ENCODE measurements at regions not wholly inside any gene's neighbourhood (a gene's known extent, or its start where the extent isn't known, plus 50 kb on each side); places are given as distances from the start of the nearest gene placed in this dataset.
"Not testable (repeated sequence)": the region's sequence is repeated elsewhere in the genome, so short reads cannot be mapped to it uniquely, and the experiment has no call there.

DNA sequence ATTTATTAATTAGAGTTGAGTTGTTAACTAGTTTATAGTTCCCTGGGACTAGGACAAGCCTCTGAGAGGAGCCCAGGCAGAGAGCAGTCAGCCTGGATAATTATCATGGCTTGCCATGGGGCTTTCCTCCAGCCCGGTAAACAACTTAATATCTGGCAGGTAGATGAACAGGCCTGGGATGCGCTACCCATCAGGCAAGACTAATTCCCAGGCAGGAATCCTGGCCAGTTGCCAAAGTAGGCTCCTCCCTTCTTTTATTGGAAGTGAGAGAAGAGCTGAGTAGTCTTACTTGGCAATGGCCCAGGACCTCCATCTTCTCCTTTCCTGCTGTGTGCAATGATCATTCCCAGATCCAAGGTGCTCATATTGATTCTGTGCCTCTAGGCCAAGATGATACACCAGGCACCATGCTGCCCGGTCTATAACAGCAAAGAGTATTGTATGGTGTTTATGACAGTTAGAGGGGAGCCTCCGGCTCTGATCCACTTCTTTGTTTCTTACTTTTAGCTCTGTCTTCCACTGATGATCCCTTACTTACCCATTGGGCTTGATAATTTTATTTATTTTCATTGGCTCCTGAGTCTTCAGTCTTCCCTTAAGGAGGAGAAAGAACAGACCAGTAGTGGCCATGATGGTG lies 408.7 kb downstream of the REEP3 start:
- DNase-seq = no peak

DNA sequence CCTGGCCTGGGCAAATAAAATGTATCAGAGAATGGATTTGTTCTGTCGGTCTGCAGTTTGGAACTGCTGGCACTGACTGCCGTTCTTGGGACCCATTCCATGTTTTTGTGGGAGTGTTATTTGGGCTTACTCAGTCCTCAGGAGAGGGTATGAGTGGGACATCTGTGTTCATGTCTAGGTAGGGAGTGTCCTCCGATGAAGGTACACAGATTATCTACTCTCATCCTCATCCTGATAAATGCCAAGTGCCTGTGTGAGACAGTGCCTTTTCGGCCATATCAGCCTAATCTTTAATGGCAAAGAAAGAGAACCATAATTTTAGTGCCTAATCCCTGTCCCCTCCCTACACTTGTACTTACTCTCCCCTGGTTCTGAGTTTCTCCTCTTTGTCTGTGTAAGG lies 409.4 kb downstream of the REEP3 start:
- no peak for DNase-seq

DNA sequence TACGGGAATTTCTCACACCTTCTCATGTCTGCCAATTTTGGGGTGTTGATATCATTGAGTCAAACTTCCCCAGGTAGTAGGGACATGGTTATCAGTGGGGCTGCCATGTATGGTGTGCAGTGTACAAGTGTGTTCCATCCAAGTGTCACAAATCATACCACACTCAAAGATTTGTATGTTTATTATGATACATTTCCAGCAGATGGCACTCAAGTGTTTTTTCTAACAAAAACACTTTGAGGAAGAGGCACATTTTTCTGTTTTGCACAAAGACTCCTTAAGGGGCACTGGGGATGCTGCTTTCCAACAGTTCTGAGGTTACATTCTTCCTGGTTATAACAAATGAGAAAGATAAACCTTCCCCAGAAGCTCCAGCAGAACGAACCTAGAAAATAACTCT lies 414.5 kb downstream of the REEP3 start:
- DNase-seq = no peak

DNA sequence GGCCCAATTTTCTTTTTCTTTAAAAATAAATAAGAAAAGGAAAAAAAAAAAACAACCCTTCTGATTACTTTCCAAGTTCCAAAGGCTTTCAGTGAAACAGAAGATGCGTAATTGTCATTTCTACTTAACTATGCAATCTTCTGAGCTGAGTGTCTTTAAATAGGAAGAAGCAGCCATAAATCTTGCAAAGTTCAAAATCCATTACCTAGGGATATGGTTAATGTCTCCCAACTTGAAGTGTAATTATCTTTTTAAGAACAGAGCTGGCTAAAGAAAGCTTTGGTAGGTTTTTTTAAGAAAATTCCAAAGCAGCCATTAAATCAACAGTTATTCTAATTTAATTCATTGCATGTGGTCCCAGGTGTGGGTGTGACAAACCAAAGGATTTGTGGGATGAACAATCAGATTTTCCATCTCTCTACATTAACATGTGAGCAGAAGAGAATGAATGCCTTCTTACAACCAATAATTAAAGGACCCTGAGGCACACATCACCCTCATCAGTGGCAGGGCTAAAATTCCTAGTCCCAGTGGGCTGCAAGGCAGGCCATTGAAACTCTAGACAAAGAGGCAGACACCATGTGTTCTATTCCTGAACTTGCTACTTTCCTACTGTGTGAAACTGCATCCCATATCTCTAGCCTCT lies 419.2 kb downstream of the REEP3 start:
- no peak for DNase-seq

DNA sequence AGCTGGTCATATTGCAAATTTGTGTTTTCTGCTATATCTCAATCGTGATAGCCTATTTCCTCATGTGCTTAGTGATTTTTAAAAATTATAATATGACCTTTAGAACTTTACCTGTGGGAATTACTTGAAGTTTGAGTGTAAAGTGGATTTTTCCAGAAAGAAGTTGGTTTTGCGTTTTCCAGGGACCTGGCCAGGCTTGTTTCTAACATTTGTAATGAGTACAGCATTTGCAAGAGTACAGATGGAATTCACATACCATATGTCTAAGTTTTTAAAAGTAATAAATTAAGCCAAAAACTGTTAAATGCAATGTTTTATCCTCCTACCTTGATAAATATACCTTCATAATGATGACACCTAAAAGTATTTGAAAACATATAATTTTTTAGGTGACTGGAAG lies 443.2 kb downstream of the REEP3 start:
- no peak for DNase-seq

DNA sequence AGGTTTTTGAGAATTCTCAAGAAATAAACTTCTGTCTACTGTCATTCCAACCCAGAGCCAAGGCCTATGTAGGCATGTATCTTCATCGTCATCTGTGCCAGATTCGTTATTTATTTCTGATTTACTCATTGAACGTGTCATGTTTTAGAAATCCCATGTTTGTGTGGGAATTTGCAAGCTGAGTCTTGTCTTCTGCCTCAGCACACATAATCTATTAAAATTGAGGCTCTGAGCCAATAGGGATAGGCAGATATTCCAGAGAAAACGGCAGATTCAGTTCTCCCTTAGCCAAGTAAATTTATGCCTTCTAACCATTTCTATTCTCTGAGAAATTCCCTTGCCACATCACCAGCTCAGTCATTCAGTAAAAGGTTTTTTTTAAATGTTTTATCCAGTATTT lies 444.6 kb downstream of the REEP3 start:
- no peak for DNase-seq

DNA sequence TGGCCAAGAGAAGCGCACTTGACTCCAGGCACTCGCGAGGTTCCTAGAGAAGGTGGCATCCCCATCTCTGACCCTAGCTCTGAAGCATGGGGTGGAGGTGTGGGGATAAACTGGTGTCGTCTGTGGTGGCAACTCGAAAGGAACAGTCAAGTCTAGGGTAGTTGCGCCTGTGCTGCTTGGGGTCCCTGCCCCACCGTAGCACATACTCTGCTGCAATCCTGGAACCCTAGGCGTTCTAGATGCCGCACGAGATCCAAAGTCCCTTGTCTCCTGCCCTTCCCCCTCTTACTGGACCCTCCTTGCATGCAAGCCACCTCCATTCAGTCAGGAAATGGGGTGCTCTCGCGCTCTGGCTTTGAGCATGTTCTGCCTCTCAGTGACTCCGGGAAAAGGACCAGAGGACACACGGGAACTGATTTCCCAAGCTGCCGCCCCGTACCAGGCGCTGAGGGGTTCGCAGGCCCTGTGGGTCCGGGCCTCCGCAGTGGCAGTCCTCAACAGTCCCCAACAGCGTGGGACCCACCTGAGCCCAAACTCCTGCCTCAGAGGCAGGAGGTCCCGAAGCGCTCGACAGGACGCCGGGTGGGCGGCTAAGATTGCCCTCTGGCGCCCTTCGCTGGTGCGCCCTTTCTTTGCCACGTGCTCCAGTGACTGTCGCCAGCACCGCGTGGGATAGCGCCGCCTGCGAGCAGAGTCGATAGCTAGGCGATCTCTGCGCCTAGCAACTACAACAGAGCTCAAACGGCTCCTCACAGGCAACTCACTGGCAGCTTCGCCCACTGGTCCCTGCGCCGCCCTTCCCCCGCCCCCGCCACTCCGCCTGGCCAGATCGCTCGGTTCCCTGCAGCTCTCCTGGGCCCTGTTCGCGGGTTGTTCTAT lies 452.0 kb downstream of the REEP3 start:
- DNase-seq = no peak

DNA sequence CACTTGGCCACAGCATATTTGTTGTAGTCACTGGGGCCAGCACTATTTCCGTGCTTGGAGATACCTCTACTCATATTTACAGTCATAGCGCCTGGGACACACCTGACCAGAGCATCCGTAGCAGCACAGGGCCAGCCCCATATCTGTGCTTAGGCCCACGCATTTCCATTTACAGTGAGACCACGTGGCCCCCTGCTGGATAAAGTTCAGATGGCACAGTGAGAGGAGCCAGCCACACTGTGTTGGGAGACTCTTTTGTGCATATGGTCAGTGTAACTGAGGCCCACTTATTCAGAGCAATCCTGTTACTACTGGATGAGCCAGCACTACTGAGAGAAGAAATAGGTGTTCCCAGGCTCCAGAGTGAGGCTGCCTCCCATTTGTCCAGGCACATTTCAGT lies 455.3 kb downstream of the REEP3 start:
- peak; percentile 12 for DNase-seq

DNA sequence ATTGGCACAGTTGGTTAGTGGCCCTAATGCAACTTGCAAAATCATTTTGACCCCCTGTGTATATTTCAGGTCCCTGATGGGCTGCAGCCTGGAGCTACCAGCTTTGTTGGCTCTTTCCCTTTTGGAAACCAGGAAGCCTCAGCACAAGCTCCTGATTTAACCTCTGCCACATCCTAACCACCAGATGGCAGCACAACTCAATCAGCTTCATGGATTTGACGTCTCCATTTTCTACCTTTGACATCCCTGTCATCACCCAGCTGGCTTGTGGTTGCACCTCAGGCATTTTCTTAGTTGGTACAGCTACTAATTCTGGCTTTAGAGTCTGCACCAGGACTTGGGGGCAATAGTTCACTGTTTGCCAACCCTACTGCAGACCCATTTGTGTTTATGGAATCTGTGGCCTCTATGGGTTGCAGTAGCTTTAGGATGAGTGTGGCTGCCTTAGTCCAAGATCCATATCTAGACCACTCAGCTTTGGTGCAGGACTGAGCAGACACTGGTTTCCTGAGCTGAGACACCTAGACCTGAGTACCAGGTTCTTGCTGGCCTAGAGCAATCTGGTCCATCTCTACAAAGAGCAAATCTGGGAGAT lies 456.2 kb downstream of the REEP3 start:
- no peak for DNase-seq

DNA sequence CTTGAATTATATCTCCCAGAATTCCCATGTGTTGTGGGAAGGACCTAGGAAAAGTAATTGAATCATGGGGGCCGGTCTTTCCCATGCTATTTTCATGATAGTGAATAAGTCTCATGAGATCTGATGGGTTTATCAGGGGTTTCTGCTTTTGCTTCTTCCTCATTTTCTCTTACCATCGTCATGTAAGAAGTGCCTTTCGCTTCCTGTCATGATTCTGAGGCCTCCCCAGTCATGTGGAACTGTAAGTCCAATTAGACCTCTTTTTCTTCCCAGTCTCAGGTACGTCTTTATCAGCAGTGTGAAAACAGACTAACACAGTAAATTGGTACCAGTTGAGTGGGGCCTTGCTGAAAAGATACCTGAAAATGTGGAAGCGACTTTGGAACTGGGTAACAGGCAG lies 459.7 kb downstream of the REEP3 start:
- DNase-seq = not testable (repeated sequence)

DNA sequence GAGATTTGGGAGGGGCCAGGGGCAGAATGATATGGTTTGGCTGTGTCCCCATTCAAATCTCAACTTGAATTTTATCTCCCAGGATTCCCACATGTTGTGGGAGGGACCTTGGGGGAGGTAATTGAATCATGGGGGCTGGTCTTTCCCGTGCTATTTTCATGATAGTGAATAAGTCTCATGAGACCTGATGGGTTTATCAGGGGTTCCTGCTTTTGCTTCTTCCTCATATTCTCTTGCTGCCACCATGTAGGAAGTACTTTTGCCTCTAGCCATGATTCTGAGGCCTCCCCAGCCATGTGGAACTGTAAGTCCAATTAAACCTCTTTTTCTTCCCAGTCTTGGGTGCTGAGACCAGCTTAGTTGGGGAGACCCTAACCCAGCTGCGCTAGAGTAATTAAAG lies 462.9 kb downstream of the REEP3 start:
- DNase-seq = not testable (repeated sequence)

DNA sequence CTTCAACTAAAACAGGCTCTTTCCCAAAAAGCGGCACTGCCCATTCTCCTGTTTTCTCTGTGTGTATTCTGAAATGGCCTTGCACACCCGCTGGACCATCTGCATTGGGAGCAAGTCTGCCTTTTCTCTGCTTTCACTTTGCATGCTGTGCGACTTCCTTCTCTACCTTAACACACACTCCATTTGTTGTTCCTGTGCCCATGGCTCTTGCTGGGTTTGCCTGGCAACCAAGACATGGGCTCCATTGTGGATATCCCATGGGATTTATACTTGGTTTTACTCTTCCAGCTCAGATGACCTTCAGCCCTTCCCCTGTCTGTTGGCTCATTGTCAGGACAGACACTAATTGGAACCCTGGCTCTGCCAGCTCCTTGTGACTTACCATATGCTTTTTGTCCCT lies 465.3 kb downstream of the REEP3 start:
- DNase-seq = no peak

DNA sequence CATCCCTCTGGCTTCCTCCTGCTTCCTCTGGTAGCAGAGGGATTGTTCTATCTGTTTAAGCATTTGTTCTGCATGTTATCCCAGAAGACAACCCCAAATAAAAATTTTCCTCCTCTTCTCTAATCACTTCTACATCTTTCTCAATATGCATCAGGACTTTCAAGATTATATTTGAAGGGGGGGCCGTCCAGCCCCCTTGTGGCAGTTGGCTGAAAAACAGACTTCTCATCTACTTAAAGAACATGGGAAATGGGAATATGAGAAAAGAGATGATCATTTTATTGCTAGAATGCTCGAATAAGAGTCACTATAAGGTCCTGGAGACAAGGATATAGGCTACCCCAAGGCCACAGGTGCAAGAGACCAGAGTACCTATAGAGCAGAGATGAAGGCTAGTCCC lies 466.0 kb downstream of the REEP3 start:
- no peak for DNase-seq

DNA sequence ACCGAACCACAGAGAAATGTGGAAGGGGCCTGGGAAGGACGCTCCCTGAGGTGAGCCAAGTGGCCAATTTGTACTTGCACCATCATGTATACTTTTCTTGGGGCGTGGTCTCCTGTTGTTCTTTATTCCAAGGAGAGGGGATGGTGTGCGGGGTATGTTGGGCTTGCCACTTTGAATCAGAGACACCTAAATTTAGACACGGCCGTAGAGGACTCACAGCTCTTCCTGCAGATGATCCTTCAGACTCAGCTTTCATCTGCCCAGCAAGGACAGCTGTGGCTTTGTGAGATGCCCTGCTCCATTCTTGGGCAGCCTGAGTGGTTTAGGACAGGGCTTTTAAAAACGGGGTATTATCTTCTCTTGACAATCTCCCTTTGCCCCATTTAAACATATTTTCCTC lies 473.2 kb downstream of the REEP3 start:
- no peak for DNase-seq

DNA sequence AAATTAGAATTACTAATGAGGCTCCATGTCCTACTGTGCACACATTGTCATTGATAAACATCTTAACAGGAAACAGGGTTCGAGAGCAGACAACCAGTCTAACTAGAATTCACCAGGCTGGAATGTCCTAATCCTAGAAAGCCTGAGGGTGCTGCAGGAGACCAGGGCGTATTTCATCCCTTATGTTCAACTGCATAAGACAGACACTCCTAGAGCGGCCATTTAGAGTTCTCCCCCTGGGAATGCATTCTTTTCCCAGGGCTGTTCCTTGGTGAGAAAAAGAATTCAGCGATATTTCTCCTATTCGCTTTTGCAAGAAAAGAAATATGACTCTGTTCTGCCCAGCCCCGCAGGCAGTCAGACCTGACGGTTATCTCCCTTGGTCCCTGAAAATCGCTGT lies 486.0 kb downstream of the REEP3 start:
- no peak for DNase-seq

DNA sequence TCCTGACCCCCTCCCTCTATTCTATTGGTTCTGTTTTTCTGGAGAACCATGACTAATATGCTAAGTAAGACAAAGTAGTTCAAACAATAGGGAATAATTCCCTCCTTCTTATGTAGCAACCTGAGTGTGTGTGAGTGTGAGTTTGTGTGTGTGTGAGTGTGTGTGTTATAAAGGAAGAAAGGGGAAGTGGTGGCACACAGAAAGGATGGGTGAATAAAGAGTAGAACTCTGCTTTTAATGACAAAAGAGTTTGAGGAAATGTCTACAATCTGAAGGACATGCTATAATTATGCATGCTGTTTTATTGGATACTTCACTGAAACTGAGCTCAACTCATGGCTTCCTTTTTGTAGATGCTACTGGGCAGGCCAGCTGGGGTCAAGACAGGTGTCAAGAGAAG lies 489.5 kb downstream of the REEP3 start:
- DNase-seq = no peak

DNA sequence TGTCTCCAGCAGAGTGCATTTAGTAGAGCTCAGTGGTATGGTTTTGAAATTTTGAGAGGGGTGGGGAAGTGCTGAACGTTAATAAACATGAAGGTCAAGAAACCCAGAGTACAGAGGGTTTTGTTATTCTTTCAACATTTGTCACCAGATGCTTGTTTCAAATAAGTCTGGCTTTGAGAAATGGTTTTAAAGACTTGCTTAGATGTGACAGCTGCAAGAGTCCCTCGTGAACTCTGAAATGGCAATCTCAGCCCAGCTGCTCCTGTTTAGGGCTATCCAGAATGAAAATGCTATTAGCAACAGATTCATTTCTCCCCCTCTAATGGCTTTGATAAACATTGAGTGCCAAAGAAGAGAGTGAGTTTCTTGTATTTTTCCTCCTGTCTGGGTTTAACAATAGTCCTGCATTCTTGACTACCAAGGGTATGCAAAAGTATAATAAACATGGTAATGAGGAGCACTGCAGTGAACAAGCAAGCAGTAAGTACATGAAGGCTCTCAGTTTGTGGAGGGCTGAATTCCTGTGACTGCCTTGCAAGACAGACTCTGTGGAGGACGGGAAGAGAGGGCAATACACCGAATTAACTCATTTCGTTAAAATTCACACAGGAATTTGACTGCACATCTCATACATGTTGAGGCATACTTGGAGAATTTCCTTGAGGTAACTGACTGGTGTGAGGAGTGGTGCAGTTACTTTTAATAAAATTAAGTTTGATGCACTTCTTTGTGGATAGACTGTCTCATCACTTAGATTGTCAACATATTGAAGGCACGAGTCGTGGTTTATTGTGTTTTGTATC lies 490.9 kb downstream of the REEP3 start:
- DNase-seq = no peak

DNA sequence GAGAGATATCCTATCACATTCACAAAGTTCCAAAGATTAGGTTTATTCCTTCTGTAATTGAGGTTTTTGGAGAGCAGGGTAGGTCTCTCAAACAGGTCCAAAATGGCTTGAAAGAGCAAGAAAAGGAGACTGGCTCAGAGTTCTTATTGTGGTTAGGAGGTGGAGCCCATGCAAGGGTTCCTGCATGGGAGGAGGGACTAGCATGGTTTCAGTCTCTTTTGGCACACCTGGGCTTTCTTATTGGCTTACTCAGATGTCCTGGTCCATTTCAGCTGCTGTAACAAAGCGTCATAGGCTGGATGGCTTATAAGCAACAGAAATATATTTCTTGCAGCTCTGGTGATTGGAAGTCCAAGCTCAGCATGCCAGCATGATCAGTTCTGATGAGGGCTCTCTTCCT lies 493.1 kb downstream of the REEP3 start:
- no peak for DNase-seq

DNA sequence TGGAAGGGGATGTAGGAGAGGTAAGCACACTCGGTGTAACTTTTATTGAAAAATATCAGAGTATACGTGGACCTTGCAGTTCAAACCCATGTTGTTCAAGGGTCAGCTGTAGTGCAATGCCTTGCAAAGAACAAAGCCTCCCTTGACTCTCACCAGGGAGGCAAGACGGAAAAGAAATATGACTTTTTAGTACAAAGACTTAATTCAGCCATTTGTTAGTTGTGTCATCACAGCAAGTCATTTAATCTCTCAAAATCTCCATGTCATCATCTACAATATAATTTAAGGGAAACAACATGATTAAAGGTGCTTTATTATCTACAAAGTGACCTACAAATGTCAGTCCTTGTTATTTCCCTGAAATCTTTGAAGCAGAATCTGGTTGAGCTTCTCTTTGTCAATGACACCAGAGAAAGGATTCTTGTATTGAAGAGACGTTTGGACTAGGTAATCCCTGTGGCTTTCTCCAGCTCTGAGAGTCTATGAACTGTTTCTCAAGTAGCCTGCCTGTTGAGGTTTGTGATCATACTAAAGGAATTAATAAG lies 502.8 kb downstream of the REEP3 start:
- no peak for DNase-seq

DNA sequence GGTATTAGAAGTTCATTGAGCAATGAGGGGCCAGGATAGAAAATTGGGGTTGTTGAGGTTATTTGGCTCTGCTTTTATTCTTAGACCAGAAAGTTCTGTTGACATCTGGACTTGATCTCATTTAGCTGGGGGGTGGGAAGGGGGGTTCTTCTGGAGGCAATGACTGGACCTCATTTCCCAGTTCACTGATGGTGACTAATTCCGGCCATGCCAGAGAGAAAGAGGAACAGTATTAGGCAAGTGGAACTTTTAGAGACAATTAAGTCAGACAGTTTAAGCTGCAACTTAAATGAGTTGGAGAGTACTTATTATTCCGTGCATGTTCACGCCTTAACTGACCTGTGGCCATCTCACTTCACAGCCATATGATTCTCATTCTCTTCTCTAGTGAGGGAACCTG lies 512.5 kb downstream of the REEP3 start:
- no peak for DNase-seq

DNA sequence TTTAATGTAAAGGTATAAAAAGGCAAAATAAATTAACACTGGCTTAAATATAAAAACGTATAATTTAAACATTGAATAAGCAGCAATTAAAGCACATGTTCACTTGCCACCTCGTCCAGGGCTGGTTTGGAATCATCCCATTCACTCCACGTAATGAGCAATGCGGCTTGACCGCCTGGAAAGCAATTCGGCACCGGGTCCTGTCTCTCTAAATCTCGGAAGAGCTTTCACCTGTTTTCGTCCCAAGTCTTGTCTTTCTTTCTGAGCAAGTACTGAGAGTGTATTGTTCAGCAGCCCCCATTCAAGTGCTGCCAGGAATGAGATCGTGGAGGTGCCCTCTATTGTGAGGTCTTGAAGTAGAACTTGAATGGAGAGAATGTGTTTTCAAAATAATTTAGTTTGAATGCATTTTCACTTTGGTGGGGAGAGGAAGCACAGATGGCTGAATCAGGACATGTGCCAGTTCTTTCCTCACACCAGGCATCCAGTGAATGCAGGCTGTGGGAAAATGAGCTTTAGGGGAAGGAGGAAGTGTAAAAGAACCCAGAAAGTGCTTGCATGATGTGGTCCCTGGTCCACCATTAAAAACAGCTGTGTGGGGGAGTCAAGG lies 515.2 kb downstream of the REEP3 start:
- no peak for DNase-seq

DNA sequence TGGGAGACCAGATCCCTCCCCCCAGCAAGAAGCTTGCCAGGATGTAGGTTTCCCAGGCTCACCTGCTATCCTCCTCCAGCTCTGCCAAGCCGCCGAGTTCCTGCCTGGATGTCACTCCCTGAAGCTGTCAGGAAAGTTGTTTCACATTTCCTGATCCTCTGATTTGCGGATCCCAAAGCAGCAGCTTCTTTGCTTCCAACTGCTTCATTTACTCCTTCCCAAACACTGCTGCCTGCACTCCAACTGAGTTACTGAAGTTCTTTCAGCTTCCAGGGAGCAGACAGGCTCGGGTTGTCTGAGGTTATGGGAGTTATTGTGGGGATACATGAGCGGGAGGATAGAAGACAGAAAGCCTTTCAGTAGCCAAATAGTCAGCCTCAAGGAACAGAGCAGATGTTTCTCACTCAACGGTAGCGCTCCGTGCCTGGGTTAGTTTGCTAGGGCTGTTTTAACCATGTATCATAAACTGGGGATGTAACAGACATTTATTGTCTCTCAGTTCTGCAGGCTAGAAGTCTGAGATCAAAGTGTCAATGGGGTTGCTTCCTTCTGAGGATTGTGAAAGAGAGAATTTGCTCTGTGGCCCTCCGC lies 516.0 kb downstream of the REEP3 start:
- DNase-seq = no peak
